Panc1 (cell line): ENCODE measurements at regions not wholly inside any gene's neighbourhood (a gene's known extent, or its start where the extent isn't known, plus 50 kb on each side); places are given as distances from the start of the nearest gene placed in this dataset.

ENCODE experiments used
- POLR2AphosphoS5 ChIP-seq: IDR thresholded peaks from 2 replicates; pipeline ENCODE4 v1.6.1; 2012; ENCODE audit warnings: mild to moderate bottlenecking, low read depth, low read length, moderate library complexity
- SIN3A ChIP-seq: IDR thresholded peaks from 2 replicates; pipeline ENCODE4 v1.6.1; 2012; ENCODE audit warnings: low read depth, mild to moderate bottlenecking, low read length, moderate library complexity, borderline replicate concordance; ENCODE audit not compliant: insufficient read depth
- TCF7L2 ChIP-seq: IDR thresholded peaks from 2 replicates; pipeline ENCODE4 v1.6.1; 2011; ENCODE audit warnings: mild to moderate bottlenecking, low read depth, low read length, inconsistent platforms
- TF ChIP-seq, protein P1 (sequence below): fragments of 450-650 bp; IDR thresholded peaks from 2 replicates; pipeline ENCODE4 v1.5.1; 2017; ENCODE audit warnings: mild to moderate bottlenecking
- TF ChIP-seq, protein P2 (sequence below), 2 experiments: IDR thresholded peaks; 2 replicates each; pipeline ENCODE4 v1.6.1; 2011 to 2012; ENCODE audit warnings: low read depth in 2 of 2, control low read depth in 1 of 2, low read length in 1 of 2, mild to moderate bottlenecking in 1 of 2, moderate library complexity in 1 of 2; ENCODE audit not compliant: insufficient read depth in 1 of 2

DNA sequence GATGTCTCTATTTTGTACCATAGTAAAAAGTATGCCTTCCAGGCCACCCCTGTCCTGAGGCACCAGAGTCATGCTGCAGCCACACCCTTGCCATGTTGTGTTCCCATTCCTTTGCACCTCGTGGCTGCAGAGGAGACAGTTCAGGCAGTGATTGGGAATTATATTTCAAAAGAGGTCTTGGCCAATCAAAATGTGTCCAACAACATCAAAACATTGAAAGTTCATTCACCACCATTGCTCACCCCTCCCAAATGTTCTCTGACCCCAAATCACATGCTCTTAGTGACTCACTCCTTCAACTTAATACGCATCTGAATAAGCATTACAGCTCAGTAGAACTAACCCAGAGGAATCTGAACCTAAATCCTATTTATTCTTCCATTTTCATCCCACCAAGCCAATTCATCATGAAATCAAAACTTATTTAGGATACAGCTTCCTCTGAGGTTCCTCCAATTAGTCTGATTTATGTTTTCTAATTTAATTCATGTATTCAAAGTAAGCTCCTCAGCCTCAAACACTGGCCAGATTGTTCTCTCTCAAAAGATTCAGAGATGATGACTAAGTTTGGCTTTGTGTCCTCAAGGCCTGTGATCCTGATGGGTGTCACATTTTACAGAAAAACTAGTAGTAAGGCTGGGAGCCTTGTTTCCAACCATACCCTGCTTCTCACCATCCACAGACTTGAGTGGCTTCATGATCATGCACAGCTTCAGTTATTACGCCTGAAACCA lies 323.2 kb upstream of the INTU start:
- TF ChIP-seq TCF7L2 (no peak), POLR2AphosphoS5 (no peak), SIN3A (no peak)
- TF ChIP-seq, protein P1, sequence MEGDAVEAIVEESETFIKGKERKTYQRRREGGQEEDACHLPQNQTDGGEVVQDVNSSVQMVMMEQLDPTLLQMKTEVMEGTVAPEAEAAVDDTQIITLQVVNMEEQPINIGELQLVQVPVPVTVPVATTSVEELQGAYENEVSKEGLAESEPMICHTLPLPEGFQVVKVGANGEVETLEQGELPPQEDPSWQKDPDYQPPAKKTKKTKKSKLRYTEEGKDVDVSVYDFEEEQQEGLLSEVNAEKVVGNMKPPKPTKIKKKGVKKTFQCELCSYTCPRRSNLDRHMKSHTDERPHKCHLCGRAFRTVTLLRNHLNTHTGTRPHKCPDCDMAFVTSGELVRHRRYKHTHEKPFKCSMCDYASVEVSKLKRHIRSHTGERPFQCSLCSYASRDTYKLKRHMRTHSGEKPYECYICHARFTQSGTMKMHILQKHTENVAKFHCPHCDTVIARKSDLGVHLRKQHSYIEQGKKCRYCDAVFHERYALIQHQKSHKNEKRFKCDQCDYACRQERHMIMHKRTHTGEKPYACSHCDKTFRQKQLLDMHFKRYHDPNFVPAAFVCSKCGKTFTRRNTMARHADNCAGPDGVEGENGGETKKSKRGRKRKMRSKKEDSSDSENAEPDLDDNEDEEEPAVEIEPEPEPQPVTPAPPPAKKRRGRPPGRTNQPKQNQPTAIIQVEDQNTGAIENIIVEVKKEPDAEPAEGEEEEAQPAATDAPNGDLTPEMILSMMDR: no peak
- TF ChIP-seq, protein P2, sequence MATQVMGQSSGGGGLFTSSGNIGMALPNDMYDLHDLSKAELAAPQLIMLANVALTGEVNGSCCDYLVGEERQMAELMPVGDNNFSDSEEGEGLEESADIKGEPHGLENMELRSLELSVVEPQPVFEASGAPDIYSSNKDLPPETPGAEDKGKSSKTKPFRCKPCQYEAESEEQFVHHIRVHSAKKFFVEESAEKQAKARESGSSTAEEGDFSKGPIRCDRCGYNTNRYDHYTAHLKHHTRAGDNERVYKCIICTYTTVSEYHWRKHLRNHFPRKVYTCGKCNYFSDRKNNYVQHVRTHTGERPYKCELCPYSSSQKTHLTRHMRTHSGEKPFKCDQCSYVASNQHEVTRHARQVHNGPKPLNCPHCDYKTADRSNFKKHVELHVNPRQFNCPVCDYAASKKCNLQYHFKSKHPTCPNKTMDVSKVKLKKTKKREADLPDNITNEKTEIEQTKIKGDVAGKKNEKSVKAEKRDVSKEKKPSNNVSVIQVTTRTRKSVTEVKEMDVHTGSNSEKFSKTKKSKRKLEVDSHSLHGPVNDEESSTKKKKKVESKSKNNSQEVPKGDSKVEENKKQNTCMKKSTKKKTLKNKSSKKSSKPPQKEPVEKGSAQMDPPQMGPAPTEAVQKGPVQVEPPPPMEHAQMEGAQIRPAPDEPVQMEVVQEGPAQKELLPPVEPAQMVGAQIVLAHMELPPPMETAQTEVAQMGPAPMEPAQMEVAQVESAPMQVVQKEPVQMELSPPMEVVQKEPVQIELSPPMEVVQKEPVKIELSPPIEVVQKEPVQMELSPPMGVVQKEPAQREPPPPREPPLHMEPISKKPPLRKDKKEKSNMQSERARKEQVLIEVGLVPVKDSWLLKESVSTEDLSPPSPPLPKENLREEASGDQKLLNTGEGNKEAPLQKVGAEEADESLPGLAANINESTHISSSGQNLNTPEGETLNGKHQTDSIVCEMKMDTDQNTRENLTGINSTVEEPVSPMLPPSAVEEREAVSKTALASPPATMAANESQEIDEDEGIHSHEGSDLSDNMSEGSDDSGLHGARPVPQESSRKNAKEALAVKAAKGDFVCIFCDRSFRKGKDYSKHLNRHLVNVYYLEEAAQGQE (IDR thresholded peaks at IDR 0.05; ENCODE audit: insufficient read depth in 1 of 2, low read depth in 2 of 2, low read length in 1 of 2): no peak
